ENCODE measurements at regions not wholly inside any gene's neighbourhood (a gene's known extent, or its start where the extent isn't known, plus 50 kb on each side); places are given as distances from the start of the nearest gene placed in this dataset.

DNA sequence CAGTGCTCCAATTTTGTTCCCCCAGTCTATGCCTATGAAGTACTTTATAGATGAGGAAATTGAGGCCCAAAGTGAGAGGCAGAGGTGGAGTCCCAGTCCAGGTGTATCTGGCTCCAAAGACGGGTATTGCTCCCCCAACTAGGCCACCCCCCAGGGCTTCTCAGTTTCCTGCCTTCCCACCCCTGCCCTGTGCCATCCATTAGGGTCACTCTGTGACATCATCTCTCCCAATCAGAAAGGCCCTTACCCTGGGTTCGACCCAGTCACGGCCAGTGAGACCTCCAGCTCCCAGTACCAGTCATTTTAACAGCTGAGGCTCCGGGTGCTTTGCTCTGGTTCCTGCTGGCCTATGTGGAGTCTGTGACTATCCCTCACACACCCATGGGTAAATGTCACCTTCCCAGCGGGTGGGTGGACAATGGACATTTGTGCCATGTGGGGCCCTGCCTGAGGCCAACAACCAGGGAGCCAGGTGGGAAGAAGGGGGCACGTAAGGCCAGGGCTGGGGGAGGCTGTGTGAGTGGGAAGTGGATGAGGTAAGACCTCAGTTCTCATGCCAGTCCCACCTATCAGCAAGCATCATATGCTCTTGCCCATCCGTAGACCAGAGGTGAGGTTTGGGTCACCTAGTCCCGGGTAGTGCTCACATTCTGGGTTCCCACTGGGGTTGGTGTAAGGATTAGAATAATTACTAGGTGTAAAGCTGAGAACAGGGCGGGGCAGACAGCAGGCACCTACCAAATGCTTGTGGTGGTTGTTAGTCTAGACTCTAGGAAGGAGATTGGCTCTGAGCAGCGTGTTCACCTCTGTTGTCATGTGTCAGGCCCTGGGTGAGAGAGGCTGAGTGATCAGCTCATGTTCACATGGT, 685.9 kb downstream of the MATN1 start:
- peaks cover 8% of the 10 kb centered on the region for H3K4me1 Mint-ChIP-seq
- H3K4me3 Mint-ChIP-seq = no peak overlapping the region
- no peak overlapping the region for H3K27ac ChIP-seq (ENCODE audit: low read depth, low read length)
- H3K4me3 ChIP-seq (ENCODE audit: low read length) = no peak overlapping the region
- no peak overlapping the region for H3K9ac ChIP-seq (ENCODE audit: extremely low read depth, low read length, poor library complexity, severe bottlenecking)
- H3K4me1 ChIP-seq (ENCODE audit: control insufficient read depth, insufficient read depth, low read length) = no peaks in the 10 kb centered on the region
- peak; percentile 32 for DNase-seq
- peaks cover 27% of the 10 kb centered on the region for H3K9me3 ChIP-seq (ENCODE audit: control insufficient read depth, low read length)
- peaks cover 1% of the 10 kb centered on the region for H3K27me3 Mint-ChIP-seq (ENCODE audit: insufficient read depth)
- H3K36me3 ChIP-seq (ENCODE audit: control insufficient read depth, insufficient read depth, low read length) = no peaks in the 10 kb centered on the region
- no peaks in the 10 kb centered on the region for H3K27me3 ChIP-seq (ENCODE audit: control insufficient read depth, insufficient read depth, low read length, poor library complexity, severe bottlenecking)
- no peak overlapping the region for H3K27ac Mint-ChIP-seq
- WGBS, 2 experiments (ENCODE audit: insufficient coverage in 1 of 2, insufficient read length in 1 of 2) = 90 to 95% methylated on average over 3 to 10 of the region's 10 CpGs
- peaks cover 2% of the 10 kb centered on the region for H3K36me3 Mint-ChIP-seq (ENCODE audit: low read depth)
- TF ChIP-seq, protein P1, sequence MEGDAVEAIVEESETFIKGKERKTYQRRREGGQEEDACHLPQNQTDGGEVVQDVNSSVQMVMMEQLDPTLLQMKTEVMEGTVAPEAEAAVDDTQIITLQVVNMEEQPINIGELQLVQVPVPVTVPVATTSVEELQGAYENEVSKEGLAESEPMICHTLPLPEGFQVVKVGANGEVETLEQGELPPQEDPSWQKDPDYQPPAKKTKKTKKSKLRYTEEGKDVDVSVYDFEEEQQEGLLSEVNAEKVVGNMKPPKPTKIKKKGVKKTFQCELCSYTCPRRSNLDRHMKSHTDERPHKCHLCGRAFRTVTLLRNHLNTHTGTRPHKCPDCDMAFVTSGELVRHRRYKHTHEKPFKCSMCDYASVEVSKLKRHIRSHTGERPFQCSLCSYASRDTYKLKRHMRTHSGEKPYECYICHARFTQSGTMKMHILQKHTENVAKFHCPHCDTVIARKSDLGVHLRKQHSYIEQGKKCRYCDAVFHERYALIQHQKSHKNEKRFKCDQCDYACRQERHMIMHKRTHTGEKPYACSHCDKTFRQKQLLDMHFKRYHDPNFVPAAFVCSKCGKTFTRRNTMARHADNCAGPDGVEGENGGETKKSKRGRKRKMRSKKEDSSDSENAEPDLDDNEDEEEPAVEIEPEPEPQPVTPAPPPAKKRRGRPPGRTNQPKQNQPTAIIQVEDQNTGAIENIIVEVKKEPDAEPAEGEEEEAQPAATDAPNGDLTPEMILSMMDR (conservative IDR thresholded peaks at IDR 0.05) = no peak
- H3K9me3 Mint-ChIP-seq = peaks cover 19% of the 10 kb centered on the region

DNA sequence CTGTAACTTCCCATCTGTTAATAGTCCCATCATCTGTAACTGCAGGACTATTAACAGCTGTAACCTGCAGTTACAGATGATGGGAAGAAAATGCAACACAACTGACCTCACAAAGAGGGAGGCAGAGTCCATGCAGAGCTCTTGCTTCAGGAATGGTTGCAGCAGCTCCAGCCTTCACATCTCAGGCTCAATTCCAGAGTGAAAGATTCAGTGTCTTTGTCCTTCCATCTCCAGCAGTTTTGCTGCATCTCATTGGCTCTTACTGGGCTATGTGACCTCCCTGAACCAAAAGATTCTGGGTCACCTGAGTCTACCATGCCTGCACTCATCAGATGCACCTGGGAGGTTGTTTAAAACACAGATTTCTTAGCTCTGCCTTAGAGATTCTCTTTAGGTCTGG, 686.7 kb downstream of the MATN1 start:
- H3K4me3 Mint-ChIP-seq = no peak overlapping the region
- Histone ChIP-seq H3K4me3 (ENCODE audit: low read length) (no peak overlapping the region), H3K4me1 (ENCODE audit: control insufficient read depth, insufficient read depth, low read length) (no peaks in the 10 kb centered on the region), H3K9me3 (ENCODE audit: control insufficient read depth, low read length) (peaks cover 29% of the 10 kb centered on the region), H3K36me3 (ENCODE audit: control insufficient read depth, insufficient read depth, low read length) (no peaks in the 10 kb centered on the region), H3K27ac (ENCODE audit: low read depth, low read length) (no peak overlapping the region), H3K9ac (ENCODE audit: extremely low read depth, low read length, poor library complexity, severe bottlenecking) (no peak overlapping the region), H3K27me3 (ENCODE audit: control insufficient read depth, insufficient read depth, low read length, poor library complexity, severe bottlenecking) (no peaks in the 10 kb centered on the region)
- H3K36me3 Mint-ChIP-seq (ENCODE audit: low read depth) = peaks cover 5% of the 10 kb centered on the region
- DNase-seq = peak; percentile 20
- H3K27ac Mint-ChIP-seq = no peak overlapping the region
- TF ChIP-seq, protein P1 (conservative IDR thresholded peaks at IDR 0.05) = no peak
- H3K4me1 Mint-ChIP-seq = peaks cover 8% of the 10 kb centered on the region
- H3K9me3 Mint-ChIP-seq = peaks cover 24% of the 10 kb centered on the region
- peaks cover 1% of the 10 kb centered on the region for H3K27me3 Mint-ChIP-seq (ENCODE audit: insufficient read depth)

DNA sequence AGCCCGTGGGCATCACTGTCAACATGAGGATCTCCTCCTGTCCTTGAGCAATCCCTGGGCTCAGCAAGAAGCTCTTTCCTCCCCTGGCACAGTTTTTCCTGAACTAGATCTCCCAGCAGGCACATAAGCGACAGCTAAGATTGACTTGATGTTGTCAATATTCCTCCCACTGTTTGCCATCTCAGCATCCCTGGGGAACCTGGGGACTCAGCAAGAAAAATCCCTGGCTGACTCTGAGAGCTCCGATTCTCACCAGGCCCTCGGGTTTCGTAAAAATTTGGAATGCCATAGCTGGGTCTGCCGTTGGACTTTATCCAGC, 687.2 kb downstream of the MATN1 start:
- H3K4me3 Mint-ChIP-seq = no peak overlapping the region
- WGBS, 2 experiments (ENCODE audit: insufficient coverage in 1 of 2, insufficient read length in 1 of 2) = 89 to 93% methylated on average over 5 to 6 of the region's 6 CpGs
- H3K9me3 Mint-ChIP-seq = peaks cover 22% of the 10 kb centered on the region
- Histone ChIP-seq H3K27ac (ENCODE audit: low read depth, low read length) (no peak overlapping the region), H3K4me1 (ENCODE audit: control insufficient read depth, insufficient read depth, low read length) (no peaks in the 10 kb centered on the region), H3K9me3 (ENCODE audit: control insufficient read depth, low read length) (peaks cover 30% of the 10 kb centered on the region), H3K4me3 (ENCODE audit: low read length) (no peak overlapping the region), H3K36me3 (ENCODE audit: control insufficient read depth, insufficient read depth, low read length) (no peaks in the 10 kb centered on the region), H3K27me3 (ENCODE audit: control insufficient read depth, insufficient read depth, low read length, poor library complexity, severe bottlenecking) (no peaks in the 10 kb centered on the region), H3K9ac (ENCODE audit: extremely low read depth, low read length, poor library complexity, severe bottlenecking) (no peak overlapping the region)
- H3K27me3 Mint-ChIP-seq (ENCODE audit: insufficient read depth) = peaks cover 1% of the 10 kb centered on the region
- H3K4me1 Mint-ChIP-seq = peaks cover 8% of the 10 kb centered on the region
- H3K27ac Mint-ChIP-seq = no peak overlapping the region
- H3K36me3 Mint-ChIP-seq (ENCODE audit: low read depth) = peaks cover 5% of the 10 kb centered on the region
- DNase-seq = peak; percentile 22
- TF ChIP-seq, protein P1 (conservative IDR thresholded peaks at IDR 0.05) = no peak

Measured in endodermal cell (in vitro differentiated cells).